Ectodermal cell (in vitro differentiated cells): ENCODE measurements at regions not wholly inside any gene's neighbourhood (a gene's known extent, or its start where the extent isn't known, plus 50 kb on each side); places are given as distances from the start of the nearest gene placed in this dataset.

Source experiments
- H3K27ac ChIP-seq: 2 replicates; pipeline ENCODE4 v1.7.0; 2013; ENCODE audit warnings: mild to moderate bottlenecking, low read depth, low read length; ENCODE audit not compliant: insufficient read depth, poor library complexity, severe bottlenecking
- H3K27me3 ChIP-seq: 2 replicates; pipeline ENCODE4 v1.7.0; 2013; ENCODE audit warnings: mild to moderate bottlenecking, low read length; ENCODE audit not compliant: insufficient read depth, control insufficient read depth, poor library complexity, severe bottlenecking
- H3K36me3 ChIP-seq: one replicate; pipeline ENCODE4 v1.7.0; 2013; ENCODE audit warnings: low read length; ENCODE audit not compliant: control insufficient read depth, insufficient read depth
- H3K4me1 ChIP-seq: one replicate; pipeline ENCODE4 v1.7.0; 2013; ENCODE audit warnings: low read length; ENCODE audit not compliant: control insufficient read depth, insufficient read depth
- H3K4me3 ChIP-seq: 2 replicates; pipeline ENCODE4 v1.7.0; 2013; ENCODE audit warnings: low read depth, low read length, control low read depth; ENCODE audit not compliant: insufficient read depth
- H3K9me3 ChIP-seq: 2 replicates; pipeline ENCODE4 v1.7.0; 2013; ENCODE audit warnings: mild to moderate bottlenecking, low read length, moderate library complexity; ENCODE audit not compliant: control insufficient read depth
- WGBS, 2 experiments: methylation state at CpG; one replicate each; pipeline ENCODE4 v1.1.7; 2013; ENCODE audit warnings: missing lambda C conversion rate in 2 of 2; 5-methylcytosine and 5-hydroxymethylcytosine counted together

DNA sequence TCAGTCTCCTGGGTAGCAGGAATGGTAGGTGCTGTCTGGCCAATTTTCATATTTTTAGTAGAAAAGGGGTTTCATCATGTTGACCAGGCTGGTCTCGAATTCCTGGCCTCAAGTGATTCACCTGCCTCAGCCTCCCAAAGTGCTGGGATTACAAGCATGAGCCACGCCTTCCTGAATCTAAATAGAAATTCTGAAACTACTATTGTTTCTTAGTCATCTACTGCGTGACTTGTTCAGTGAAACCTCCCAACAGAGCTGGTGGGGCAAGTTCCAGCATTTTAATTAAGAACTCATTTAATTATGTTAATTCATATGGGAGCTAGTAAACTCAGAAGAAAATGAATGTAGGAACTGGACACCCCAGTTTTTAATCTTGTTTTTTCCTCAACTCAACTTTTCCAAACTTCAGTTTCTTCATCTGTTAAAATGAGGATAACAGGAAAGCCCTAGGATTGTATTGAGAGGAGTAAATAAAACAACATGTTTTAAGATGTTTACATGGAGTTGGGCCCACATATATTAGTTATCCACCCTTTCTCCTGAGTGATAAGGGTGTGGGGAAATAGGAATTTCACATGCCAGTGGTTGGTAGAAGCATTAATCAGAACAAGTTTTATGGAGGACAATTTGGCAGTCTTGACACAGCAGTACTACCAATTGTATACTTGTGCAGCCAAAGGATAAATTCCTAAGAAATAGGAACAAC is 335.8 kb upstream of the E2F7 start:
- Histone ChIP-seq H3K4me3 (no peak overlapping the region), H3K27ac (no peak overlapping the region)
- 89 to 96% methylated on average over 3 of the region's 3 CpGs for WGBS, 2 experiments

DNA sequence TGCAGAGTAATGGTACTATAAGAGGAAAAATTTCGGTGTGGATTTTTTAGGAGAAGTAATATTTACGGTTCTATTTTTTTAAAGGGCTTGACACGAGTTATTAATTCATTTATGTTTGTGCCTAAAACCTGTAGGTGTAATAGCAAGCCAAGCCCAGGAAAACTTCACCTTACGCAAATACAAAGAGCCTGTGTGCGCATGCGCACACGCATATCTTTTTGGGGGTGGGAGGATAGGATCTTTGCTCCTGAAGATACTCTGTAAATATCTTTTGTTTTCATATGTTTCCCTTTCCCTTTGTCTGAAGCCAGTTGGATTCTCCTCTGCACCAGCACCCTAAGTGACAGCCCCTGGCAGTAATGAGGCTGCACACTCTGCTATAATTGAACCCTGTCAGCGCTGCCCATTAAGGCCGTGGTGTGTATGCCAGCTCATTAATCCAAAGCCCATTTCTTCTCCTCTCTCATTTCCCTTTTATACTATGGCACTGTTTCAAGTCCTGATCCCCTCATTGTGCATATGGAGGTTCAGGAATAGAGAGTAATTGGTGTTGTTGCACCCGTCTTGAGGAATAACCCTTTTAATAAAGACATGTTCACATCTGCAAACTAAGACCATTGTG is 327.2 kb upstream of the E2F7 start:
- H3K36me3 ChIP-seq, result no peaks in the 10 kb centered on the region
- H3K27me3 ChIP-seq, result no peaks in the 10 kb centered on the region
- H3K4me1 ChIP-seq, result no peaks in the 10 kb centered on the region
- H3K9me3 ChIP-seq, result no peaks in the 10 kb centered on the region
- 94 to 96% methylated on average over 10 of the region's 10 CpGs for WGBS, 2 experiments
- H3K27ac ChIP-seq, result no peak overlapping the region
- H3K4me3 ChIP-seq, result no peak overlapping the region

More for the DNA sequence above, 335.8 kb upstream of the E2F7 start:
- no peaks in the 10 kb centered on the region for H3K27me3 ChIP-seq
- H3K9me3 ChIP-seq, result no peaks in the 10 kb centered on the region
- H3K4me1 ChIP-seq, result no peaks in the 10 kb centered on the region
- H3K36me3 ChIP-seq, result no peaks in the 10 kb centered on the region

DNA sequence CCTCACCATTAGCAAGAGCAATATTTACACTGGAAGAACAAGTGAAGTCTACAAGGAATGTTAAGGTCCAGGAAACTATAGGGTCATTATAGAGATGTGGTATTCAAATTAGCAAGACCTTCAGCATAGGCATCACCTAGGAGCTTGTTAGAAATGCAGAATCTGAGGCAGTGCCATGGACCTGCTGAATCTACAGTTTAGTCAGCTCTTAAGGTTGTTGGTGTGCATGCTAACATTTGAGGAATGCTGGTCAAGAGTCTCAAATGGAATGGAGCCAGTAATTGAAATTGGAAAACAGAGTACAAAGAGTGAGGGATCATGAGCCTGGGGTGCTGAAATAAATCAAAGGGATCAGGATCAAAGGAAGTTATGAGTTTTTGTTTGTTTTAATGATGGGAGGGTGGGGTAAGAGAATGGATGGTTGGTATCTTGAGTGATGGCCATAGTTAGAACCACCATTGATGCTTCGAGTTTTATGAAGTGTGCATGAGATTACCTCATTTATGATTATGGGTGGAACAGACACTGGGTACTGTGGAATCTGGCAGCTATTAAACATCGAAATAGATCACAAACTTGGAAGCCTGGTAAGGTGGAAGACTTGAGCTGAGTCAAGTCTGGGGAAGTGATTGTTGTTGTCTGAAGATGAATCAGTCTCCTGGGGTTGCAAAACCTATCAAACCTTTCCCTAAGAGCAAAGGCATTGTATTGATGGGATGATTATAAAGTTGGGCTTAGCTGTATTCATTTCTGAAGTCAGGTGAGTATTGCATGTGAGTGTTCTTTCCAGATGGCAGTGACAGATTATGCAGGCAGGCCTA is 323.3 kb upstream of the E2F7 start:
- WGBS, 2 experiments, result 95 to 96% methylated on average over 2 of the region's 2 CpGs
- Histone ChIP-seq H3K4me3 (no peak overlapping the region), H3K27me3 (no peaks in the 10 kb centered on the region), H3K9me3 (no peaks in the 10 kb centered on the region), H3K27ac (no peak overlapping the region), H3K36me3 (no peaks in the 10 kb centered on the region), H3K4me1 (no peaks in the 10 kb centered on the region)

DNA sequence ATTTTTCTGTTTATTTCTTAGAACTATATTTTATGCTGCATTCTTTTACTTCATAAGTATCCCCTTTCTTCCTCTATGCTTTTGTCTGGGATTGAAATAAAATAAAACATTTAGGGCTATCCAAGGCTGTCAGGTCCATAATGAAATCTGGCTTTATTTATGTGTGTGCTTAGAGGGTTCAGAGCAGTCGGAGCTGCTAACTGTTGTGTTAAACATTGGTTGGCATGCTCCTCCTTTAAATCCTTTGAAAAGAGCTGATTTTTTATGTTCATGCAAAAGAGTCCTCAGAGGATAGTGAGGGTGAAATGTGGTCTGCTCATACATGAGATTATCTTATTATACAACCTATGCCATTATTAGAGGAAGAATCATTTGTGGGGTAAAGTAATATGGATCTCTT is 322.3 kb upstream of the E2F7 start:
- no peaks in the 10 kb centered on the region for H3K9me3 ChIP-seq
- WGBS, 2 experiments, result 86 to 91% methylated on average over 1 of the region's 1 CpG
- H3K27ac ChIP-seq, result no peak overlapping the region
- H3K4me3 ChIP-seq, result no peak overlapping the region
- no peaks in the 10 kb centered on the region for H3K36me3 ChIP-seq
- no peaks in the 10 kb centered on the region for H3K27me3 ChIP-seq
- H3K4me1 ChIP-seq, result no peaks in the 10 kb centered on the region

DNA sequence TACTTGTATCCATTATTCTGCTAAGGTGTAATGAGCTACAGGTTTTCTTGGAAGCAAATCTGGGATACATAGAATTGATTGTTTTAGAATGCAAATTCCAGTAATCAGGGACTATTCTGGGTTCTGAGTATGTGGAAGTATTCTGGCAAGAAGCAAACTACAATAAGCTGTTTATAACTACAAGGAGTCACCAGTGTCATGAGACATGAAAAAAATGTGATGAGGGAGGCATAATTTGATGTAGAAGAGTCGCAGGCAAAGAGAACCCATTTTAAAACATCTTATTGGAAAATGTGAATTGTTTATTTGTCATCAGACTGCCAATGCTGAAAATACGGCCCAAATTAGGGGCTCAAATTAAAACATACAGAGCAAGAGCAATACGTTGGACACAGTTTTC is 321.8 kb upstream of the E2F7 start:
- Histone ChIP-seq H3K4me1 (no peaks in the 10 kb centered on the region), H3K36me3 (no peaks in the 10 kb centered on the region), H3K4me3 (no peak overlapping the region), H3K27me3 (no peaks in the 10 kb centered on the region), H3K9me3 (no peaks in the 10 kb centered on the region), H3K27ac (no peak overlapping the region)
- 59 to 67% methylated on average over 3 of the region's 3 CpGs for WGBS, 2 experiments

DNA sequence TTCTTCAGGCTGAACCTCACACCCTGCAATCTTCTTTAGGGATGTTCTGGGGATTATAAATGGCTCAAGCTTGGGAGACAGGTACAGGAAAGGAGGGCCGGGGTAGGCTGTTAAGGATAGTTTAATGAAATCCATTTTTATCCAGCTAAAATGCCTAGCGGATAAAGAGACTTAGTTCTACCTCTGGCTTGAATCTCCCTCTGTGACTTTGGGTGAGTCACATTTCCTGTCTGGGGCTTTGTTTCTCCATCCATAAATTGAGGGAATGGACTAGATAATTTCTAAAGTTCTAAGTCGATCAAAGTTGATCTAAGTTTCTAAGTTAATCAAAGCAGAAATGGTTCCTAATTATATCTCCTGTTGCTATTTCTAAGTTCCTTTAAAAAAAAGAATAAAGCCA is 319.6 kb upstream of the E2F7 start:
- H3K4me3 ChIP-seq, result no peak overlapping the region
- 95 to 100% methylated on average over 2 to 3 of the region's 3 CpGs for WGBS, 2 experiments

DNA sequence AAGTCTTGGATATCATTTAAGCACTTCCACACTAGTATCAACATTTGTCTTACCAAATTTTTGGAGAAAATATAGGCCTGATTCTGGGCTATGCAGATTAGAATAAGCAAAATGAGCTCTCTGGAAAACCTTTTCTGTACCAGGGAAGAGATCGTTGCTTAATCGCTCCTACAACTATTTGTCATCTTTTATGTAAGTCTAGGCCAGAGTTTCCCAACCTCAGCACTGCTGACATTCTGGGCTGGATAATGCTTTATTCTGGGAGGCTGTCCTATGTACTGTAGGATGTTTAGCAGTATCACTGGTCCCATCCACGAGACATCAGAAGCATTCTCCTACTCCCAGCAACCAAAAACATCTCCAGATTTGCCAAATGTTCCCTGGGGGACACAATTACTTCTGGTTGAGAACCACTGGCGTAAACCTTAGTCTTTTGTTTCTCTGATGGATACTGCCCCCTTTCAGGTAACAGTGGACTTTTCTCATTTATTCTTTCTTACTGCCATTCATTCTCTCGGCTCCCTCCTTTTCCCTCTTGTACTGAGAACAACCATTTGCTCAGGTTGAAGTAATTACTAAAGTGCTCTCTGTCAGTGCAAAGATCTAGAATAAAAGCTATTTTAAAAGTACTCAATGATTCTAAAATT is 316.9 kb upstream of the E2F7 start:
- Histone ChIP-seq H3K27ac (no peak overlapping the region), H3K4me3 (no peak overlapping the region), H3K9me3 (no peaks in the 10 kb centered on the region), H3K4me1 (no peaks in the 10 kb centered on the region), H3K36me3 (no peaks in the 10 kb centered on the region), H3K27me3 (no peaks in the 10 kb centered on the region)
- WGBS, 2 experiments, result 90 to 92% methylated on average over 5 of the region's 5 CpGs

More for the DNA sequence above, 319.6 kb upstream of the E2F7 start:
- Histone ChIP-seq H3K36me3 (no peaks in the 10 kb centered on the region), H3K27me3 (no peaks in the 10 kb centered on the region), H3K9me3 (no peaks in the 10 kb centered on the region), H3K4me1 (no peaks in the 10 kb centered on the region), H3K27ac (no peak overlapping the region)

DNA sequence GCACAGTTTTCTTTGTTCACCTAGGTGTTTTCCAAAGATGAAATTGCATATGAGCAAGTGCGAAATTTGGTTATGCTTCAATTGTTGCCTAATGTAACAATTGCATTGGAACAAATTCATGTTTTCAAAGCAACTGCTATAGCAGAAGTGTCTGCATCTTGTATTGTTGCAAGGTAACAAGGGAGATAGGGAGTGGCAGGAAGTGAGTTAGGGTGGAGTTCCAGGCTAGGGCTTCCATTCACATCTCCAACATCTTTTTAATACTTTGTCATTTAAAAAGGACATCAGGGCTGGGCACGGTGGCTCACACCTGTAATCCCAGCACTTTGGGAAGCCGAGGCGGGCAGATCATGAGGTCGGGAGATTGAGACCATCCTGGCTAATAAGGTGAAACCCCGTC is 312.3 kb upstream of the E2F7 start:
- no peaks in the 10 kb centered on the region for H3K27me3 ChIP-seq
- WGBS, 2 experiments, result 88 to 93% methylated on average over 6 of the region's 6 CpGs
- H3K9me3 ChIP-seq, result no peaks in the 10 kb centered on the region
- H3K27ac ChIP-seq, result no peak overlapping the region
- H3K36me3 ChIP-seq, result no peaks in the 10 kb centered on the region
- H3K4me3 ChIP-seq, result no peak overlapping the region
- no peaks in the 10 kb centered on the region for H3K4me1 ChIP-seq

DNA sequence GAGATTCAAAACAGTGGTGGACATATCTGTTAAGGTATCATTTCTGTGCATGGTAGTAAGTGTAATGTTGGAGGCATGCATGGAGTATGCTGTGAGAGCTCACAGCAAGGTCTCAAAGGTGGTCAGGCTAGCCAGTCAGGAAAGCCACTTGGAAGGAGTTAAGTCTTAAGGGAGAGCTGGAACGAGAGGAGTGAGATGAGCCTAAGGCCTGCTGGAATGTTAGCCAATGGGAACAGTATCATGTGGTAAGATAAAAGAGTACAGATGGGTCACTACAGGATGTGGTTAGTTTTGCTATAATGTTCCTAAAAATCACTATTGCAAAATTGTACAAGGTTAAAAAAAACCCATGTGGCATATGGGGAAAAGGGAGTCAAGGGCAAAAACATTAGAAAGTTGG is 311.7 kb upstream of the E2F7 start:
- Histone ChIP-seq H3K4me3 (no peak overlapping the region), H3K9me3 (no peaks in the 10 kb centered on the region), H3K27ac (no peak overlapping the region), H3K36me3 (no peaks in the 10 kb centered on the region), H3K27me3 (no peaks in the 10 kb centered on the region), H3K4me1 (no peaks in the 10 kb centered on the region)
- WGBS, 2 experiments, result 69 to 71% methylated on average over 1 of the region's 1 CpG

DNA sequence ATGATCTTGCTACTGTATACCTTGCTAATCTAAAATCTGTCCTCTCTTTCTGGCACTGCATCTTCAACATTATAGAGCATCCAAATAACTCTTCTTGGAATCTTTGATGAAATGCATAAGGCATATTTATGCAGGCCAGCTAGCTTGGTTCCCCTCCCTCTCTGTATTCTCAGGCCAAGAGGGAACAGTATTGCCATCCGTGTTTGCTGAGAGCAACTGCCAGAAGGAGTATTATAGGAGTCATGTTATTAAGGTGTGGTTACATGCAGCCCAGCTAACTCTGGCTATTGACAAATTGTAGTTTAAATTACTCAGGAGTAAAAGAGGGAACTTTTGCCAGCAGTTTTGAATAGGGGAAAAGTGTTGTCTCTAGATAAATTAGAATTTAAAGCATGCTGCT is 309.3 kb upstream of the E2F7 start:
- Histone ChIP-seq H3K4me3 (no peak overlapping the region), H3K36me3 (no peaks in the 10 kb centered on the region), H3K27me3 (no peaks in the 10 kb centered on the region), H3K4me1 (no peaks in the 10 kb centered on the region), H3K9me3 (no peaks in the 10 kb centered on the region), H3K27ac (no peak overlapping the region)
- WGBS, 2 experiments, result 80 to 92% methylated on average over 1 of the region's 1 CpG
